SK-N-SH treated with all-trans-retinoic acid at 6 μM for 48 hours (cell line): ENCODE measurements at regions not wholly inside any gene's neighbourhood (a gene's known extent, or its start where the extent isn't known, plus 50 kb on each side); places are given as distances from the start of the nearest gene placed in this dataset.

Experiments
- ARNTL ChIP-seq: fragments of 450-650 bp; formaldehyde crosslinking; IDR thresholded peaks from 2 replicates; pipeline ENCODE4 v1.5.0; 2020; ENCODE audit warnings: low read depth, mild to moderate bottlenecking, moderate library complexity, borderline replicate concordance
- BACH2 ChIP-seq: fragments of 250-450 bp; sonication (Bioruptor Pico); IDR thresholded peaks from 2 replicates; pipeline ENCODE4 v1.9.0; 2021; ENCODE audit warnings: mild to moderate bottlenecking, borderline replicate concordance
- CREB5 ChIP-seq: fragments of 250-450 bp; sonication (Bioruptor Pico); IDR thresholded peaks from 2 replicates; pipeline ENCODE4 v1.5.1; 2020; ENCODE audit warnings: low read depth, mild to moderate bottlenecking, moderate library complexity
- CSDC2 ChIP-seq: fragments of 250-450 bp; sonication (Bioruptor Pico); IDR thresholded peaks from 2 replicates; pipeline ENCODE4 v1.5.0; 2020; ENCODE audit warnings: mild to moderate bottlenecking, moderate library complexity
- ISL1 ChIP-seq: fragments of 250-450 bp; sonication (Bioruptor Pico); IDR thresholded peaks from 2 replicates; pipeline ENCODE4 v2.1.2; 2022; ENCODE audit warnings: mild to moderate bottlenecking, moderate library complexity
- OSR1 ChIP-seq: fragments of 250-450 bp; sonication (Bioruptor Pico); IDR thresholded peaks from 2 replicates; pipeline ENCODE4 v1.8.0; 2022; ENCODE audit warnings: moderate library complexity, mild to moderate bottlenecking, inconsistent platforms
- TCF4 ChIP-seq: fragments of 250-450 bp; sonication (Bioruptor Pico); IDR thresholded peaks from 2 replicates; pipeline ENCODE4 v1.8.0; 2021; ENCODE audit warnings: mild to moderate bottlenecking, moderate library complexity, borderline replicate concordance
- TOX ChIP-seq: fragments of 250-450 bp; sonication (Bioruptor Pico); IDR thresholded peaks from 2 replicates; pipeline ENCODE4 v1.8.0; 2021; ENCODE audit warnings: mild to moderate bottlenecking, moderate library complexity, borderline replicate concordance
- ZC3H10 ChIP-seq: fragments of 250-450 bp; sonication (Bioruptor Pico); IDR thresholded peaks from 2 replicates; pipeline ENCODE4 v1.5.1; 2021; ENCODE audit warnings: mild to moderate bottlenecking, moderate library complexity
- ZFP3 ChIP-seq: fragments of 250-450 bp; sonication (Bioruptor Pico); IDR thresholded peaks from 2 replicates; pipeline ENCODE4 v1.5.0; 2020; ENCODE audit warnings: mild to moderate bottlenecking, moderate library complexity
- ZNF8 ChIP-seq: fragments of 450-650 bp; formaldehyde crosslinking; IDR thresholded peaks from 2 replicates; pipeline ENCODE4 v1.5.0; 2020; ENCODE audit warnings: mild to moderate bottlenecking, moderate library complexity
- TF ChIP-seq, protein P1 (sequence below): fragments of 250-450 bp; sonication (Bioruptor Pico); IDR thresholded peaks from 2 replicates; pipeline ENCODE4 v1.5.1; 2021; ENCODE audit warnings: mild to moderate bottlenecking, moderate library complexity
- TF ChIP-seq, protein P2 (sequence below): fragments of 250-450 bp; sonication (Bioruptor Pico); IDR thresholded peaks from 2 replicates; pipeline ENCODE4 v1.8.0; 2020; ENCODE audit warnings: mild to moderate bottlenecking, moderate library complexity, borderline replicate concordance

- no peak for TF ChIP-seq BACH2 (CRISPR knock-in tag)
- no peak for TF ChIP-seq ZFP3 (CRISPR knock-in tag)
- no peak for TF ChIP-seq TCF4
- TF ChIP-seq, protein P1, sequence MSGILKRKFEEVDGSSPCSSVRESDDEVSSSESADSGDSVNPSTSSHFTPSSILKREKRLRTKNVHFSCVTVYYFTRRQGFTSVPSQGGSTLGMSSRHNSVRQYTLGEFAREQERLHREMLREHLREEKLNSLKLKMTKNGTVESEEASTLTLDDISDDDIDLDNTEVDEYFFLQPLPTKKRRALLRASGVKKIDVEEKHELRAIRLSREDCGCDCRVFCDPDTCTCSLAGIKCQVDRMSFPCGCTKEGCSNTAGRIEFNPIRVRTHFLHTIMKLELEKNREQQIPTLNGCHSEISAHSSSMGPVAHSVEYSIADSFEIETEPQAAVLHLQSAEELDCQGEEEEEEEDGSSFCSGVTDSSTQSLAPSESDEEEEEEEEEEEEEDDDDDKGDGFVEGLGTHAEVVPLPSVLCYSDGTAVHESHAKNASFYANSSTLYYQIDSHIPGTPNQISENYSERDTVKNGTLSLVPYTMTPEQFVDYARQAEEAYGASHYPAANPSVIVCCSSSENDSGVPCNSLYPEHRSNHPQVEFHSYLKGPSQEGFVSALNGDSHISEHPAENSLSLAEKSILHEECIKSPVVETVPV (CRISPR knock-in tag), result no peak
- TF ChIP-seq, protein P2, sequence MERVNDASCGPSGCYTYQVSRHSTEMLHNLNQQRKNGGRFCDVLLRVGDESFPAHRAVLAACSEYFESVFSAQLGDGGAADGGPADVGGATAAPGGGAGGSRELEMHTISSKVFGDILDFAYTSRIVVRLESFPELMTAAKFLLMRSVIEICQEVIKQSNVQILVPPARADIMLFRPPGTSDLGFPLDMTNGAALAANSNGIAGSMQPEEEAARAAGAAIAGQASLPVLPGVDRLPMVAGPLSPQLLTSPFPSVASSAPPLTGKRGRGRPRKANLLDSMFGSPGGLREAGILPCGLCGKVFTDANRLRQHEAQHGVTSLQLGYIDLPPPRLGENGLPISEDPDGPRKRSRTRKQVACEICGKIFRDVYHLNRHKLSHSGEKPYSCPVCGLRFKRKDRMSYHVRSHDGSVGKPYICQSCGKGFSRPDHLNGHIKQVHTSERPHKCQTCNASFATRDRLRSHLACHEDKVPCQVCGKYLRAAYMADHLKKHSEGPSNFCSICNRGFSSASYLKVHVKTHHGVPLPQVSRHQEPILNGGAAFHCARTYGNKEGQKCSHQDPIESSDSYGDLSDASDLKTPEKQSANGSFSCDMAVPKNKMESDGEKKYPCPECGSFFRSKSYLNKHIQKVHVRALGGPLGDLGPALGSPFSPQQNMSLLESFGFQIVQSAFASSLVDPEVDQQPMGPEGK, result no peak
- no peak for TF ChIP-seq TOX (CRISPR knock-in tag)
- TF ChIP-seq OSR1, result no peak
- no peak for TF ChIP-seq CSDC2 (CRISPR knock-in tag)
- no peak for TF ChIP-seq ZC3H10
- no peak for TF ChIP-seq ISL1 (CRISPR knock-in tag)
- no peak for TF ChIP-seq ZNF8
- no peak for TF ChIP-seq CREB5
- TF ChIP-seq ARNTL, result no peak
Measured at GRCh38 chr15:91515188-91515754, 338.2 kb upstream of the SLCO3A1 start.
